IMR-90 (cell line): ENCODE measurements at regions not wholly inside any gene's neighbourhood (a gene's known extent, or its start where the extent isn't known, plus 50 kb on each side); places are given as distances from the start of the nearest gene placed in this dataset.
"Not testable (repeated sequence)": the region's sequence is repeated elsewhere in the genome, so short reads cannot be mapped to it uniquely, and the experiment has no call there.

Source experiments
- CEBPB ChIP-seq: IDR thresholded peaks from 2 replicates; pipeline ENCODE4 v1.6.1; 2012; ENCODE audit warnings: low read depth, low read length, improper control_type of control experiment
- CHD1 ChIP-seq: IDR thresholded peaks from 2 replicates; pipeline ENCODE4 v1.6.1; 2012; ENCODE audit warnings: low read depth, low read length, improper control_type of control experiment
- FOS ChIP-seq: fragments of 150-350 bp; IDR thresholded peaks from 2 replicates; pipeline ENCODE4 v1.6.1; 2016; ENCODE audit warnings: low read depth, low read length
- POLR2A ChIP-seq: IDR thresholded peaks from 2 replicates; pipeline ENCODE4 v1.6.1; 2012; ENCODE audit warnings: mild to moderate bottlenecking, low read depth, low read length
- RAD21 ChIP-seq: IDR thresholded peaks from 2 replicates; pipeline ENCODE4 v1.6.1; 2012; ENCODE audit warnings: low read length, improper control_type of control experiment
- RFX5 ChIP-seq: IDR thresholded peaks from 2 replicates; pipeline ENCODE4 v1.8.0; 2012; ENCODE audit warnings: low read depth, mild to moderate bottlenecking, low read length, moderate library complexity
- USF2 ChIP-seq: fragments of 150-350 bp; IDR thresholded peaks from 2 replicates; pipeline ENCODE4 v1.6.1; 2017; ENCODE audit warnings: mild to moderate bottlenecking, antibody characterized with exemption, low read length, low read depth
- TF ChIP-seq, protein P1 (sequence below): conservative IDR thresholded peaks from 2 replicates; pipeline ENCODE4 v1.5.1; 2012; ENCODE audit warnings: mild to moderate bottlenecking, low read depth, low read length, improper control_type of control experiment

GRCh38 chr6:170087421-170087780, 203.5 kb downstream of the DLL1 start:
- TF ChIP-seq, protein P1, sequence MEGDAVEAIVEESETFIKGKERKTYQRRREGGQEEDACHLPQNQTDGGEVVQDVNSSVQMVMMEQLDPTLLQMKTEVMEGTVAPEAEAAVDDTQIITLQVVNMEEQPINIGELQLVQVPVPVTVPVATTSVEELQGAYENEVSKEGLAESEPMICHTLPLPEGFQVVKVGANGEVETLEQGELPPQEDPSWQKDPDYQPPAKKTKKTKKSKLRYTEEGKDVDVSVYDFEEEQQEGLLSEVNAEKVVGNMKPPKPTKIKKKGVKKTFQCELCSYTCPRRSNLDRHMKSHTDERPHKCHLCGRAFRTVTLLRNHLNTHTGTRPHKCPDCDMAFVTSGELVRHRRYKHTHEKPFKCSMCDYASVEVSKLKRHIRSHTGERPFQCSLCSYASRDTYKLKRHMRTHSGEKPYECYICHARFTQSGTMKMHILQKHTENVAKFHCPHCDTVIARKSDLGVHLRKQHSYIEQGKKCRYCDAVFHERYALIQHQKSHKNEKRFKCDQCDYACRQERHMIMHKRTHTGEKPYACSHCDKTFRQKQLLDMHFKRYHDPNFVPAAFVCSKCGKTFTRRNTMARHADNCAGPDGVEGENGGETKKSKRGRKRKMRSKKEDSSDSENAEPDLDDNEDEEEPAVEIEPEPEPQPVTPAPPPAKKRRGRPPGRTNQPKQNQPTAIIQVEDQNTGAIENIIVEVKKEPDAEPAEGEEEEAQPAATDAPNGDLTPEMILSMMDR: not testable (repeated sequence)
- TF ChIP-seq USF2, RFX5, POLR2A, RAD21, CHD1, FOS, CEBPB: not testable (repeated sequence)
